Gastrocnemius medialis (tissue), 4 donors: ENCODE measurements at regions not wholly inside any gene's neighbourhood (a gene's known extent, or its start where the extent isn't known, plus 50 kb on each side); places are given as distances from the start of the nearest gene placed in this dataset.

Source experiments
- POLR2A ChIP-seq, 2 donors: fragments of 450-650 bp; IDR thresholded peaks; one replicate each; pipeline ENCODE4 v1.6.1; 2017; ENCODE audit warnings: antibody characterized with exemption in 2 of 2, mild to moderate bottlenecking in 2 of 2, moderate library complexity in 2 of 2
- TF ChIP-seq, protein P1 (sequence below), 5 experiments: fragments of 450-650 bp in 3 of 5; fragments of 200-600 bp in 2 of 5; sonication (generic) in 2 of 5; IDR thresholded peaks in 4 of 5; conservative IDR thresholded peaks in 1 of 5; 1 replicate in 4 of 5; 2 replicates in 1 of 5; pipeline ENCODE4 v1.5.1; 2016 to 2019; ENCODE audit warnings: antibody characterized with exemption in 5 of 5, mild to moderate bottlenecking in 3 of 5, moderate library complexity in 3 of 5

DNA sequence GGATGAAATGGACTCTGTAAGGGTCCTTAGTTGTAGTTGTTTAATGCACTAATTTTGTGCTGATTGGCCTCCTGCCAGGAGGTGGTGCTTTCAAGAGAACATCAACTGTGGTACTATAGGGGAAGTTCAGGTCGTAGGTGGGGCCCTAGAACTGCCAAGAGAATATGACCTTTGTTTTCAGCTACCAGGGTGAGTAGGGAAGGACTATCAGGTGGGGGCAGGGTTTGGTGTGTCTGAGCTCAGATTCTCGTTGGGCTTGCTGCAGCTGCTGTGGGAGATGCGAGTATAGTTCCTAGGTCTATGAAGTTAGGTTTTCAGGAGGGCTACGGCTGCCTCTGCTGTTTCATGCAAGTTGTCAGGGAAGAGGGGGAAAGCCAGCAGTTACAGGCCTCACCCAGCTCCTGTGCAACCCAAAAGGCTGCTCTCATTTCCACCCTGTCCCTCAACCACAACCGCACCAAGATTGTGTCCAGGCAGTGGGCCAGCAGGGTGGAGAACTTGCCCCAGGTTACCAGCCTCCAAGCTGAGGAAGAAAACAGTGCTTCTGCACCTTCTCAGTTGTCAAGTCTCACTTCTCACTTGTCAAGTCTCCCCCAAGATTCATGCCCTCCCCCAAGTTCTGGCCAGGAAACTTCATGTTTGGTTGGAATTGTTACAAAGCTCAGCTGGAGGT, 626.5 kb upstream of the MAP3K7 start:
- TF ChIP-seq, protein P1, sequence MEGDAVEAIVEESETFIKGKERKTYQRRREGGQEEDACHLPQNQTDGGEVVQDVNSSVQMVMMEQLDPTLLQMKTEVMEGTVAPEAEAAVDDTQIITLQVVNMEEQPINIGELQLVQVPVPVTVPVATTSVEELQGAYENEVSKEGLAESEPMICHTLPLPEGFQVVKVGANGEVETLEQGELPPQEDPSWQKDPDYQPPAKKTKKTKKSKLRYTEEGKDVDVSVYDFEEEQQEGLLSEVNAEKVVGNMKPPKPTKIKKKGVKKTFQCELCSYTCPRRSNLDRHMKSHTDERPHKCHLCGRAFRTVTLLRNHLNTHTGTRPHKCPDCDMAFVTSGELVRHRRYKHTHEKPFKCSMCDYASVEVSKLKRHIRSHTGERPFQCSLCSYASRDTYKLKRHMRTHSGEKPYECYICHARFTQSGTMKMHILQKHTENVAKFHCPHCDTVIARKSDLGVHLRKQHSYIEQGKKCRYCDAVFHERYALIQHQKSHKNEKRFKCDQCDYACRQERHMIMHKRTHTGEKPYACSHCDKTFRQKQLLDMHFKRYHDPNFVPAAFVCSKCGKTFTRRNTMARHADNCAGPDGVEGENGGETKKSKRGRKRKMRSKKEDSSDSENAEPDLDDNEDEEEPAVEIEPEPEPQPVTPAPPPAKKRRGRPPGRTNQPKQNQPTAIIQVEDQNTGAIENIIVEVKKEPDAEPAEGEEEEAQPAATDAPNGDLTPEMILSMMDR (IDR thresholded peaks at IDR 0.05 in 4 of 5, conservative IDR thresholded peaks at IDR 0.05 in 1 of 5) = no peak
- TF ChIP-seq POLR2A (IDR thresholded peaks at IDR 0.05) = no peak
